ENCODE measurements at regions not wholly inside any gene's neighbourhood (a gene's known extent, or its start where the extent isn't known, plus 50 kb on each side); places are given as distances from the start of the nearest gene placed in this dataset.
A peak's percentile ranks its signal among the peaks of the same experiment; 100 is the strongest.

GRCh38 chr5:60036192-60036938 is 142.8 kb upstream of the PDE4D start:
- Histone ChIP-seq H3K23ac (ENCODE audit: low read length in 2 of 2) (no peak overlapping the region), H3K36me3 (ENCODE audit: control insufficient read depth in 1 of 2, insufficient read depth in 2 of 2, low read depth in 1 of 2, low read length in 2 of 2) (no peaks in the 10 kb centered on the region), H3K27ac (ENCODE audit: low read length, poor library complexity, severe bottlenecking) (no peak overlapping the region), H2BK15ac (ENCODE audit: low read depth, poor library complexity, severe bottlenecking) (no peak overlapping the region), H3K79me1 (replicated peaks; ENCODE audit: low read length, poor library complexity, severe bottlenecking) (no peaks in the 10 kb centered on the region), H4K91ac (ENCODE audit: low read length) (no peak overlapping the region), H3K4ac (ENCODE audit: low read depth in 1 of 2, low read length in 2 of 2) (no peak overlapping the region), H2AFZ (ENCODE audit: low read depth, low read length) (no peak overlapping the region), H3K4me1 (ENCODE audit: control insufficient read depth, insufficient read depth, low read depth, low read length) (no peaks in the 10 kb centered on the region), H2BK12ac (ENCODE audit: low read length in 2 of 2) (no peak overlapping the region), H3K4me2 (ENCODE audit: low read length, poor library complexity, severe bottlenecking) (no peak overlapping the region), H2BK120ac (ENCODE audit: low read depth, low read length) (no peak overlapping the region), H2BK5ac (ENCODE audit: low read depth, low read length, poor library complexity, severe bottlenecking) (no peak overlapping the region), H2AK5ac (ENCODE audit: low read length, severe bottlenecking) (no peak overlapping the region), H3K27me3 (ENCODE audit: control insufficient read depth in 1 of 2, insufficient read depth in 1 of 2, low read length in 2 of 2) (no peaks in the 10 kb centered on the region), H3K4me3 (ENCODE audit: insufficient read depth in 1 of 2, low read depth in 1 of 2, low read length in 2 of 2) (no peak overlapping the region), H3K18ac (ENCODE audit: low read depth in 1 of 2, low read length in 2 of 2) (no peak overlapping the region), H3K14ac (ENCODE audit: low read length in 2 of 2) (no peak overlapping the region), H3K9me3 (ENCODE audit: control insufficient read depth, low read length) (no peaks in the 10 kb centered on the region), H3K9ac (ENCODE audit: low read length) (no peak overlapping the region), H4K8ac (ENCODE audit: low read length) (no peak overlapping the region)
- 76% methylated on average over 4 of the region's 6 CpGs for WGBS
- no peak for DNase-seq

GRCh38 chr5:60026161-60026560 is 132.6 kb upstream of the PDE4D start:
- no peaks in the 10 kb centered on the region for H3K36me3 ChIP-seq (ENCODE audit: control insufficient read depth in 1 of 2, insufficient read depth in 2 of 2, low read depth in 1 of 2, low read length in 2 of 2)
- H3K23ac ChIP-seq (ENCODE audit: low read length in 2 of 2) = no peak overlapping the region
- no peak overlapping the region for H2BK5ac ChIP-seq (ENCODE audit: low read depth, low read length, poor library complexity, severe bottlenecking)
- H3K4me2 ChIP-seq (ENCODE audit: low read length, poor library complexity, severe bottlenecking) = no peak overlapping the region
- H3K9ac ChIP-seq (ENCODE audit: low read length) = no peak overlapping the region
- no peak overlapping the region for H3K4me3 ChIP-seq (ENCODE audit: insufficient read depth in 1 of 2, low read depth in 1 of 2, low read length in 2 of 2)
- H3K27me3 ChIP-seq (ENCODE audit: control insufficient read depth in 1 of 2, insufficient read depth in 1 of 2, low read length in 2 of 2) = no peaks in the 10 kb centered on the region
- H3K18ac ChIP-seq (ENCODE audit: low read depth in 1 of 2, low read length in 2 of 2) = no peak overlapping the region
- H4K91ac ChIP-seq (ENCODE audit: low read length) = no peak overlapping the region
- H3K14ac ChIP-seq (ENCODE audit: low read length in 2 of 2) = no peak overlapping the region
- H3K4me1 ChIP-seq (ENCODE audit: control insufficient read depth, insufficient read depth, low read depth, low read length) = no peaks in the 10 kb centered on the region
- H4K8ac ChIP-seq (ENCODE audit: low read length) = no peak overlapping the region
- peak; percentile 59 for DNase-seq
- no peak overlapping the region for H3K27ac ChIP-seq (ENCODE audit: low read length, poor library complexity, severe bottlenecking)
- 96% methylated on average over 2 of the region's 2 CpGs for WGBS
- H3K79me1 ChIP-seq (replicated peaks; ENCODE audit: low read length, poor library complexity, severe bottlenecking) = no peaks in the 10 kb centered on the region
- no peak overlapping the region for H2AFZ ChIP-seq (ENCODE audit: low read depth, low read length)
- H2BK15ac ChIP-seq (ENCODE audit: low read depth, poor library complexity, severe bottlenecking) = no peak overlapping the region
- H3K9me3 ChIP-seq (ENCODE audit: control insufficient read depth, low read length) = no peaks in the 10 kb centered on the region
- H3K4ac ChIP-seq (ENCODE audit: low read depth in 1 of 2, low read length in 2 of 2) = no peak overlapping the region
- H2BK12ac ChIP-seq (ENCODE audit: low read length in 2 of 2) = no peak overlapping the region
- no peak overlapping the region for H2BK120ac ChIP-seq (ENCODE audit: low read depth, low read length)
- H2AK5ac ChIP-seq (ENCODE audit: low read length, severe bottlenecking) = no peak overlapping the region

- no peaks in the 10 kb centered on the region for H3K36me3 ChIP-seq (ENCODE audit: control insufficient read depth in 1 of 2, insufficient read depth in 2 of 2, low read depth in 1 of 2, low read length in 2 of 2)
Measured at GRCh38 chr5:60024104-60024503, 130.6 kb upstream of the PDE4D start.

GRCh38 chr5:60023255-60023654 is 129.7 kb upstream of the PDE4D start:
- Histone ChIP-seq H3K14ac (ENCODE audit: low read length in 2 of 2) (no peak overlapping the region), H2BK15ac (ENCODE audit: low read depth, poor library complexity, severe bottlenecking) (no peak overlapping the region), H4K8ac (ENCODE audit: low read length) (no peak overlapping the region), H4K91ac (ENCODE audit: low read length) (no peak overlapping the region), H3K18ac (ENCODE audit: low read depth in 1 of 2, low read length in 2 of 2) (no peak overlapping the region), H3K4me3 (ENCODE audit: insufficient read depth in 1 of 2, low read depth in 1 of 2, low read length in 2 of 2) (no peak overlapping the region), H2AK5ac (ENCODE audit: low read length, severe bottlenecking) (no peak overlapping the region), H3K36me3 (ENCODE audit: control insufficient read depth in 1 of 2, insufficient read depth in 2 of 2, low read depth in 1 of 2, low read length in 2 of 2) (no peaks in the 10 kb centered on the region), H2BK5ac (ENCODE audit: low read depth, low read length, poor library complexity, severe bottlenecking) (no peak overlapping the region), H3K4me1 (ENCODE audit: control insufficient read depth, insufficient read depth, low read depth, low read length) (no peaks in the 10 kb centered on the region), H3K23ac (ENCODE audit: low read length in 2 of 2) (no peak overlapping the region), H3K9ac (ENCODE audit: low read length) (no peak overlapping the region), H3K4me2 (ENCODE audit: low read length, poor library complexity, severe bottlenecking) (no peak overlapping the region), H2BK120ac (ENCODE audit: low read depth, low read length) (no peak overlapping the region), H3K27ac (ENCODE audit: low read length, poor library complexity, severe bottlenecking) (no peak overlapping the region), H3K27me3 (ENCODE audit: control insufficient read depth in 1 of 2, insufficient read depth in 1 of 2, low read length in 2 of 2) (no peaks in the 10 kb centered on the region), H2BK12ac (ENCODE audit: low read length in 2 of 2) (no peak overlapping the region), H3K9me3 (ENCODE audit: control insufficient read depth, low read length) (no peaks in the 10 kb centered on the region), H3K79me1 (replicated peaks; ENCODE audit: low read length, poor library complexity, severe bottlenecking) (no peaks in the 10 kb centered on the region), H3K4ac (ENCODE audit: low read depth in 1 of 2, low read length in 2 of 2) (no peak overlapping the region), H2AFZ (ENCODE audit: low read depth, low read length) (no peak overlapping the region)
- peak; percentile 28 for DNase-seq

More at GRCh38 chr5:60024104-60024503, 130.6 kb upstream of the PDE4D start:
- no peak overlapping the region for H3K4me3 ChIP-seq (ENCODE audit: insufficient read depth in 1 of 2, low read depth in 1 of 2, low read length in 2 of 2)
- DNase-seq = no peak
- no peaks in the 10 kb centered on the region for H3K4me1 ChIP-seq (ENCODE audit: control insufficient read depth, insufficient read depth, low read depth, low read length)
- no peak overlapping the region for H2AK5ac ChIP-seq (ENCODE audit: low read length, severe bottlenecking)
- no peak overlapping the region for H3K23ac ChIP-seq (ENCODE audit: low read length in 2 of 2)
- H3K27ac ChIP-seq (ENCODE audit: low read length, poor library complexity, severe bottlenecking) = no peak overlapping the region
- H2AFZ ChIP-seq (ENCODE audit: low read depth, low read length) = no peak overlapping the region
- no peak overlapping the region for H4K91ac ChIP-seq (ENCODE audit: low read length)
- H2BK12ac ChIP-seq (ENCODE audit: low read length in 2 of 2) = no peak overlapping the region
- H3K14ac ChIP-seq (ENCODE audit: low read length in 2 of 2) = no peak overlapping the region
- no peak overlapping the region for H3K18ac ChIP-seq (ENCODE audit: low read depth in 1 of 2, low read length in 2 of 2)
- no peaks in the 10 kb centered on the region for H3K9me3 ChIP-seq (ENCODE audit: control insufficient read depth, low read length)
- no peak overlapping the region for H3K4me2 ChIP-seq (ENCODE audit: low read length, poor library complexity, severe bottlenecking)
- H4K8ac ChIP-seq (ENCODE audit: low read length) = no peak overlapping the region
- no peaks in the 10 kb centered on the region for H3K79me1 ChIP-seq (replicated peaks; ENCODE audit: low read length, poor library complexity, severe bottlenecking)
- no peak overlapping the region for H2BK120ac ChIP-seq (ENCODE audit: low read depth, low read length)
- H2BK5ac ChIP-seq (ENCODE audit: low read depth, low read length, poor library complexity, severe bottlenecking) = no peak overlapping the region
- H3K27me3 ChIP-seq (ENCODE audit: control insufficient read depth in 1 of 2, insufficient read depth in 1 of 2, low read length in 2 of 2) = no peaks in the 10 kb centered on the region
- H3K9ac ChIP-seq (ENCODE audit: low read length) = no peak overlapping the region
- no peak overlapping the region for H2BK15ac ChIP-seq (ENCODE audit: low read depth, poor library complexity, severe bottlenecking)
- no peak overlapping the region for H3K4ac ChIP-seq (ENCODE audit: low read depth in 1 of 2, low read length in 2 of 2)
